MG63 (cell line): ENCODE measurements at regions not wholly inside any gene's neighbourhood (a gene's known extent, or its start where the extent isn't known, plus 50 kb on each side); places are given as distances from the start of the nearest gene placed in this dataset.
"Not testable (repeated sequence)": the region's sequence is repeated elsewhere in the genome, so short reads cannot be mapped to it uniquely, and the experiment has no call there.

Source experiments
- DNase-seq: peaks from one replicate; pipeline ENCODE4 v3.0.0-alpha.2; 2020
- H3K27me3 ChIP-seq: fragments of 250-450 bp; sonication (Bioruptor Pico); 2 replicates; pipeline ENCODE4 v1.5.1; 2020; ENCODE audit warnings: mild to moderate bottlenecking, moderate library complexity
- H3K36me3 ChIP-seq: fragments of 250-450 bp; sonication (Bioruptor Pico); 2 replicates; pipeline ENCODE4 v1.5.1; 2020; ENCODE audit warnings: mild to moderate bottlenecking, moderate library complexity
- H3K4me3 ChIP-seq: fragments of 250-450 bp; sonication (Bioruptor Pico); 2 replicates; pipeline ENCODE4 v1.5.1; 2020; ENCODE audit warnings: mild to moderate bottlenecking, moderate library complexity
- H3K9me3 ChIP-seq: fragments of 250-450 bp; sonication (Bioruptor Pico); 2 replicates; pipeline ENCODE4 v1.5.1; 2020; ENCODE audit warnings: mild to moderate bottlenecking, moderate library complexity

GRCh38 chr5:39760385-39761198 lies 335.8 kb upstream of the DAB2 start:
- Histone ChIP-seq H3K9me3 (no peaks in the 10 kb centered on the region), H3K27me3 (no peaks in the 10 kb centered on the region), H3K36me3 (no peaks in the 10 kb centered on the region), H3K4me3 (no peak overlapping the region)
- peak; percentile 66 for DNase-seq

GRCh38 chr5:39759701-39760100 lies 334.9 kb upstream of the DAB2 start:
- H3K4me3 ChIP-seq, result no peak overlapping the region
- no peak for DNase-seq

GRCh38 chr5:39758426-39758825 lies 333.6 kb upstream of the DAB2 start:
- no peaks in the 10 kb centered on the region for H3K27me3 ChIP-seq
- no peak for DNase-seq
- H3K4me3 ChIP-seq, result no peak overlapping the region
- H3K36me3 ChIP-seq, result no peaks in the 10 kb centered on the region
- no peaks in the 10 kb centered on the region for H3K9me3 ChIP-seq

More at GRCh38 chr5:39759701-39760100, 334.9 kb upstream of the DAB2 start:
- no peaks in the 10 kb centered on the region for H3K27me3 ChIP-seq
- no peaks in the 10 kb centered on the region for H3K9me3 ChIP-seq
- no peaks in the 10 kb centered on the region for H3K36me3 ChIP-seq

GRCh38 chr5:39757131-39757530 lies 332.4 kb upstream of the DAB2 start:
- no peak for DNase-seq
- H3K27me3 ChIP-seq, result no peaks in the 10 kb centered on the region
- no peaks in the 10 kb centered on the region for H3K36me3 ChIP-seq
- H3K9me3 ChIP-seq, result peaks cover 6% of the 10 kb centered on the region; the same call in 1 of the 2 replicates
- no peak overlapping the region for H3K4me3 ChIP-seq

GRCh38 chr5:39755986-39756385 lies 331.2 kb upstream of the DAB2 start:
- peak; percentile 77 for DNase-seq
- H3K27me3 ChIP-seq, result no peaks in the 10 kb centered on the region
- peaks cover 11% of the 10 kb centered on the region; the same call in 1 of the 2 replicates for H3K9me3 ChIP-seq
- no peak overlapping the region for H3K4me3 ChIP-seq
- no peaks in the 10 kb centered on the region for H3K36me3 ChIP-seq

GRCh38 chr5:39755452-39755851 lies 330.7 kb upstream of the DAB2 start:
- Histone ChIP-seq H3K4me3 (no peak overlapping the region), H3K36me3 (no peaks in the 10 kb centered on the region), H3K27me3 (no peaks in the 10 kb centered on the region), H3K9me3 (peaks cover 12% of the 10 kb centered on the region; the same call in 1 of the 2 replicates)
- DNase-seq, result no peak

GRCh38 chr5:39753747-39754146 lies 329.0 kb upstream of the DAB2 start:
- DNase-seq, H3K4me3 ChIP-seq, H3K27me3 ChIP-seq, H3K36me3 ChIP-seq: not testable (repeated sequence)
- H3K9me3 ChIP-seq, result peaks cover 12% of the 10 kb centered on the region; the same call in 1 of the 2 replicates

GRCh38 chr5:39750661-39751060 lies 325.9 kb upstream of the DAB2 start:
- Histone ChIP-seq H3K36me3 (no peaks in the 10 kb centered on the region), H3K9me3 (peaks cover 12% of the 10 kb centered on the region; the same call in 1 of the 2 replicates)
- DNase-seq, result no peak

GRCh38 chr5:39742916-39743315 lies 318.1 kb upstream of the DAB2 start:
- no peak overlapping the region for H3K4me3 ChIP-seq
- H3K36me3 ChIP-seq, result no peaks in the 10 kb centered on the region
- H3K27me3 ChIP-seq, result no peaks in the 10 kb centered on the region
- DNase-seq, result no peak
- no peaks in the 10 kb centered on the region for H3K9me3 ChIP-seq

More at GRCh38 chr5:39750661-39751060, 325.9 kb upstream of the DAB2 start:
- H3K27me3 ChIP-seq, result no peaks in the 10 kb centered on the region
- no peak overlapping the region for H3K4me3 ChIP-seq

GRCh38 chr5:39740404-39740803 lies 315.6 kb upstream of the DAB2 start:
- DNase-seq, result peak; percentile 73
- no peaks in the 10 kb centered on the region for H3K36me3 ChIP-seq
- no peaks in the 10 kb centered on the region for H3K27me3 ChIP-seq
- H3K9me3 ChIP-seq, result no peaks in the 10 kb centered on the region
- H3K4me3 ChIP-seq, result 0 out of 2 replicates have a peak overlapping the region, but pooled peaks have one; percentile 7

GRCh38 chr5:39732166-39732565 lies 307.4 kb upstream of the DAB2 start:
- H3K9me3 ChIP-seq, result no peaks in the 10 kb centered on the region; the same call in 1 of the 2 replicates
- H3K4me3 ChIP-seq, result no peak overlapping the region
- no peaks in the 10 kb centered on the region for H3K27me3 ChIP-seq
- no peak for DNase-seq
- no peaks in the 10 kb centered on the region for H3K36me3 ChIP-seq

- Histone ChIP-seq H3K9me3 (no peaks in the 10 kb centered on the region; the same call in 1 of the 2 replicates), H3K36me3 (no peaks in the 10 kb centered on the region), H3K27me3 (no peaks in the 10 kb centered on the region), H3K4me3 (no peak overlapping the region)
- no peak for DNase-seq
These were observed 305.9 kb upstream of the DAB2 start for GRCh38 chr5:39730699-39731098.

GRCh38 chr5:39730006-39730405 lies 305.2 kb upstream of the DAB2 start:
- Histone ChIP-seq H3K36me3 (no peaks in the 10 kb centered on the region), H3K27me3 (no peaks in the 10 kb centered on the region), H3K9me3 (no peaks in the 10 kb centered on the region; the same call in 1 of the 2 replicates), H3K4me3 (no peak overlapping the region)
- no peak for DNase-seq

GRCh38 chr5:39726467-39726866 lies 301.7 kb upstream of the DAB2 start:
- Histone ChIP-seq H3K36me3 (no peaks in the 10 kb centered on the region), H3K27me3 (no peaks in the 10 kb centered on the region), H3K4me3 (no peak overlapping the region), H3K9me3 (no peaks in the 10 kb centered on the region; the same call in 1 of the 2 replicates)
- DNase-seq, result no peak

- no peaks in the 10 kb centered on the region for H3K27me3 ChIP-seq
- H3K9me3 ChIP-seq, result no peaks in the 10 kb centered on the region
- no peak for DNase-seq
- no peaks in the 10 kb centered on the region for H3K36me3 ChIP-seq
- no peak overlapping the region for H3K4me3 ChIP-seq
These were observed 296.6 kb upstream of the DAB2 start for GRCh38 chr5:39721394-39721793.

- DNase-seq, result no peak
- H3K27me3 ChIP-seq, result no peaks in the 10 kb centered on the region
- no peak overlapping the region for H3K4me3 ChIP-seq
- H3K36me3 ChIP-seq, result no peaks in the 10 kb centered on the region
- H3K9me3 ChIP-seq, result no peaks in the 10 kb centered on the region
These were observed 295.4 kb upstream of the DAB2 start for GRCh38 chr5:39720136-39720535.

- H3K4me3 ChIP-seq, result no peak overlapping the region
- H3K36me3 ChIP-seq, result no peaks in the 10 kb centered on the region
- no peaks in the 10 kb centered on the region for H3K9me3 ChIP-seq
- no peak for DNase-seq
- H3K27me3 ChIP-seq, result no peaks in the 10 kb centered on the region
These were observed 292.6 kb upstream of the DAB2 start for GRCh38 chr5:39717176-39717897.
